GM23338 (cell line): ENCODE measurements at regions not wholly inside any gene's neighbourhood (a gene's known extent, or its start where the extent isn't known, plus 50 kb on each side); places are given as distances from the start of the nearest gene placed in this dataset.
"Not testable (repeated sequence)": the region's sequence is repeated elsewhere in the genome, so short reads cannot be mapped to it uniquely, and the experiment has no call there.

Experiments used
- EZH2 ChIP-seq: fragments of 200-600 bp; sonication (generic); IDR thresholded peaks from one replicate; pipeline ENCODE4 v1.8.0; 2017; ENCODE audit warnings: antibody characterized with exemption, mild to moderate bottlenecking, low read depth; ENCODE audit not compliant: unreplicated experiment
- EZH2phosphoT487 ChIP-seq: fragments of 200-600 bp; sonication (generic); IDR thresholded peaks from one replicate; pipeline ENCODE4 v1.8.1; 2018; ENCODE audit warnings: antibody characterized with exemption; ENCODE audit not compliant: unreplicated experiment
- POLR2AphosphoS5 ChIP-seq: IDR thresholded peaks from 2 replicates; pipeline ENCODE4 v1.6.1; 2016; ENCODE audit warnings: antibody characterized with exemption, low read depth
- TF ChIP-seq, protein P1 (sequence below), 2 experiments: fragments of 200-600 bp in 1 of 2; sonication (generic) in 1 of 2; conservative IDR thresholded peaks; 2 replicates each; pipeline versions ENCODE4 v1.5.1 to v1.6.1; 2016 to 2017; ENCODE audit warnings: antibody characterized with exemption in 2 of 2, low read depth in 2 of 2, mild to moderate bottlenecking in 2 of 2, moderate library complexity in 1 of 2
- TF ChIP-seq, protein P2 (sequence below): IDR thresholded peaks from one replicate; pipeline ENCODE4 v1.6.1; 2018; ENCODE audit warnings: antibody characterized with exemption; ENCODE audit not compliant: unreplicated experiment
- TF ChIP-seq, protein P3 (sequence below): IDR thresholded peaks from 2 replicates; pipeline ENCODE4 v1.6.1; 2016; ENCODE audit warnings: antibody characterized with exemption

DNA sequence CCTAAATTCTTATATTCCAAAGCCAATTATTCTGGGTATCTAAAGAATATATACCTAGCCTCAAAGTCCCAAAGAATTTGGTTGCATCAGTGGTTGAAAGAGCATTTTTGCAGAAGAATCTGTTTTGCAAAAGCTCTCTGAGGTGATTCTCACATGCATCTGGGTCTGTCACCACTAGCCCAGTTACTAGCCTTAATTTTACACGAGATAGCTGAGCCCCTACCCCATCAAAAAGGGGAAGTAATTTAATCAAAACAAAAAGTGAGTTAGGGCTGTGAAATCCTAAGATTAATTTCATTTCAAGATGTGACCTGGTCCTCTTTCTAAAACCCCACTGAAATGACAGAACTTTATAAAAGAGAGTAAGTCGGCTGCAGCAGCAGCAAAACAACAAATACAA lies 53.7 kb upstream of the ZSCAN2 start:
- not testable (repeated sequence) for TF ChIP-seq EZH2, POLR2AphosphoS5, EZH2phosphoT487
- TF ChIP-seq, protein P1, sequence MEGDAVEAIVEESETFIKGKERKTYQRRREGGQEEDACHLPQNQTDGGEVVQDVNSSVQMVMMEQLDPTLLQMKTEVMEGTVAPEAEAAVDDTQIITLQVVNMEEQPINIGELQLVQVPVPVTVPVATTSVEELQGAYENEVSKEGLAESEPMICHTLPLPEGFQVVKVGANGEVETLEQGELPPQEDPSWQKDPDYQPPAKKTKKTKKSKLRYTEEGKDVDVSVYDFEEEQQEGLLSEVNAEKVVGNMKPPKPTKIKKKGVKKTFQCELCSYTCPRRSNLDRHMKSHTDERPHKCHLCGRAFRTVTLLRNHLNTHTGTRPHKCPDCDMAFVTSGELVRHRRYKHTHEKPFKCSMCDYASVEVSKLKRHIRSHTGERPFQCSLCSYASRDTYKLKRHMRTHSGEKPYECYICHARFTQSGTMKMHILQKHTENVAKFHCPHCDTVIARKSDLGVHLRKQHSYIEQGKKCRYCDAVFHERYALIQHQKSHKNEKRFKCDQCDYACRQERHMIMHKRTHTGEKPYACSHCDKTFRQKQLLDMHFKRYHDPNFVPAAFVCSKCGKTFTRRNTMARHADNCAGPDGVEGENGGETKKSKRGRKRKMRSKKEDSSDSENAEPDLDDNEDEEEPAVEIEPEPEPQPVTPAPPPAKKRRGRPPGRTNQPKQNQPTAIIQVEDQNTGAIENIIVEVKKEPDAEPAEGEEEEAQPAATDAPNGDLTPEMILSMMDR (conservative IDR thresholded peaks at IDR 0.05; ENCODE audit: low read depth in 2 of 2), result not testable (repeated sequence)
- TF ChIP-seq, protein P2, sequence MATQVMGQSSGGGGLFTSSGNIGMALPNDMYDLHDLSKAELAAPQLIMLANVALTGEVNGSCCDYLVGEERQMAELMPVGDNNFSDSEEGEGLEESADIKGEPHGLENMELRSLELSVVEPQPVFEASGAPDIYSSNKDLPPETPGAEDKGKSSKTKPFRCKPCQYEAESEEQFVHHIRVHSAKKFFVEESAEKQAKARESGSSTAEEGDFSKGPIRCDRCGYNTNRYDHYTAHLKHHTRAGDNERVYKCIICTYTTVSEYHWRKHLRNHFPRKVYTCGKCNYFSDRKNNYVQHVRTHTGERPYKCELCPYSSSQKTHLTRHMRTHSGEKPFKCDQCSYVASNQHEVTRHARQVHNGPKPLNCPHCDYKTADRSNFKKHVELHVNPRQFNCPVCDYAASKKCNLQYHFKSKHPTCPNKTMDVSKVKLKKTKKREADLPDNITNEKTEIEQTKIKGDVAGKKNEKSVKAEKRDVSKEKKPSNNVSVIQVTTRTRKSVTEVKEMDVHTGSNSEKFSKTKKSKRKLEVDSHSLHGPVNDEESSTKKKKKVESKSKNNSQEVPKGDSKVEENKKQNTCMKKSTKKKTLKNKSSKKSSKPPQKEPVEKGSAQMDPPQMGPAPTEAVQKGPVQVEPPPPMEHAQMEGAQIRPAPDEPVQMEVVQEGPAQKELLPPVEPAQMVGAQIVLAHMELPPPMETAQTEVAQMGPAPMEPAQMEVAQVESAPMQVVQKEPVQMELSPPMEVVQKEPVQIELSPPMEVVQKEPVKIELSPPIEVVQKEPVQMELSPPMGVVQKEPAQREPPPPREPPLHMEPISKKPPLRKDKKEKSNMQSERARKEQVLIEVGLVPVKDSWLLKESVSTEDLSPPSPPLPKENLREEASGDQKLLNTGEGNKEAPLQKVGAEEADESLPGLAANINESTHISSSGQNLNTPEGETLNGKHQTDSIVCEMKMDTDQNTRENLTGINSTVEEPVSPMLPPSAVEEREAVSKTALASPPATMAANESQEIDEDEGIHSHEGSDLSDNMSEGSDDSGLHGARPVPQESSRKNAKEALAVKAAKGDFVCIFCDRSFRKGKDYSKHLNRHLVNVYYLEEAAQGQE, result not testable (repeated sequence)
- TF ChIP-seq, protein P3, sequence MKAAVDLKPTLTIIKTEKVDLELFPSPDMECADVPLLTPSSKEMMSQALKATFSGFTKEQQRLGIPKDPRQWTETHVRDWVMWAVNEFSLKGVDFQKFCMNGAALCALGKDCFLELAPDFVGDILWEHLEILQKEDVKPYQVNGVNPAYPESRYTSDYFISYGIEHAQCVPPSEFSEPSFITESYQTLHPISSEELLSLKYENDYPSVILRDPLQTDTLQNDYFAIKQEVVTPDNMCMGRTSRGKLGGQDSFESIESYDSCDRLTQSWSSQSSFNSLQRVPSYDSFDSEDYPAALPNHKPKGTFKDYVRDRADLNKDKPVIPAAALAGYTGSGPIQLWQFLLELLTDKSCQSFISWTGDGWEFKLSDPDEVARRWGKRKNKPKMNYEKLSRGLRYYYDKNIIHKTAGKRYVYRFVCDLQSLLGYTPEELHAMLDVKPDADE, result not testable (repeated sequence)
